ACC112 (cell line): ENCODE measurements at regions not wholly inside any gene's neighbourhood (a gene's known extent, or its start where the extent isn't known, plus 50 kb on each side); places are given as distances from the start of the nearest gene placed in this dataset.
"Not testable (repeated sequence)": the region's sequence is repeated elsewhere in the genome, so short reads cannot be mapped to it uniquely, and the experiment has no call there.

Source experiments
- H2AFZ ChIP-seq: fragments of 200-600 bp; sonication (generic); one replicate; pipeline ENCODE4 v1.6.0; 2017; ENCODE audit warnings: antibody characterized with exemption, low read length; ENCODE audit not compliant: unreplicated experiment
- H3K27ac ChIP-seq: fragments of 200-600 bp; sonication (generic); 2 replicates; pipeline ENCODE4 v1.5.1; 2014; ENCODE audit warnings: low read depth, mild to moderate bottlenecking, antibody characterized with exemption, low read length, moderate library complexity
- H3K27me3 ChIP-seq: fragments of 200-600 bp; sonication (generic); 2 replicates; pipeline ENCODE4 v1.6.1; 2014; ENCODE audit warnings: mild to moderate bottlenecking, antibody characterized with exemption, low read length, moderate library complexity, mixed read lengths; ENCODE audit not compliant: insufficient read depth
- H3K36me3 ChIP-seq: fragments of 200-600 bp; sonication (generic); 2 replicates; pipeline ENCODE4 v1.6.1; 2016; ENCODE audit warnings: mild to moderate bottlenecking, antibody characterized with exemption, low read length, moderate library complexity, mixed read lengths; ENCODE audit not compliant: insufficient read depth
- H3K4me1 ChIP-seq: fragments of 200-600 bp; sonication (generic); one replicate; pipeline ENCODE4 v1.6.1; 2016; ENCODE audit warnings: low read length, mixed read lengths; ENCODE audit not compliant: insufficient read depth, unreplicated experiment, control insufficient read depth
- H3K4me3 ChIP-seq: fragments of 200-600 bp; sonication (generic); 2 replicates; pipeline ENCODE4 v1.5.1; 2014; ENCODE audit warnings: mild to moderate bottlenecking, low read depth, low read length
- H3K79me2 ChIP-seq: fragments of 200-600 bp; sonication (generic); one replicate; pipeline ENCODE4 v1.6.0; 2016; ENCODE audit warnings: low read length; ENCODE audit not compliant: control insufficient read depth, unreplicated experiment, insufficient read depth

DNA sequence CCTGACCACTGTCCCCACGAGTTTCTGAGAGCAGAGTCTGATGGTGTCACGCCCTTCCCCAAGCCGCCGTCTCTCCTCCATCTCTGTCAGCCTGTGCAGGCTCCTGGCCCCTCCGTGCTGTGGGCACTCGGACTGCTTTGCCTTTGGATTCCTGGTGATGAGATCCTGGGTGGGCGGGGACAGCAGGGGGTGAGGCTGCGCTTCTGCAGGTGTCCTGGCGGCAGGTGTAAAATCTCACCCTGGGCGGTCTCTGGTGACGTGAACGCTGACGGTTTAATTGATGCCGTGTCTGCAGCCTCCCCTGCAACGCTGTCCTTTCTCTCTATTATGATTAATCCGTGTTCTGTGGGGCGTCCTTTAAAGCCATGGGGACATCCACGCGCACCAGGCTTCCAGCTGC lies 148.0 kb downstream of the LAT start:
- H3K79me2 ChIP-seq, H3K4me1 ChIP-seq, H3K4me3 ChIP-seq, H3K36me3 ChIP-seq, H3K27me3 ChIP-seq, H2AFZ ChIP-seq, H3K27ac ChIP-seq: not testable (repeated sequence)

DNA sequence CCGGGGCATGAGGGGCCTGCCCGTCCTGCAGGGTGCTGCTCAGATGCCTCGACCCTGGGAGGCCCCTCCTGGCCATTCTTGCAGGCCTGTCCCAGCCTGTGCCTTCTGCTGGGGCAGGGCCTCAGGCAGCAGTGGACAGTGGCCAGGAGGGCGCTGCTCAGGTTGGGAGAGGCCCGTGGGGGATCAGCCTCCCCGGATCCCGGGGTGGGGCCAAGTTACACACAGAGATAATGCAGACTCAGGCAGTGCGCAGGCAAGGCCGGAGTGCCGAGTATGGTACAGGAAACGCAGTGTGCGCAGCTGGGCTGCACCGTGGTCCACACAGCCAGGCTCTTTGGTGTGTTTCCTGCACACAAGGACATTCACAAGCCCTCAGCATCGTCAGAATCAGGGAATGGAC lies 147.6 kb downstream of the LAT start:
- not testable (repeated sequence) for H3K4me1 ChIP-seq, H3K27me3 ChIP-seq

DNA sequence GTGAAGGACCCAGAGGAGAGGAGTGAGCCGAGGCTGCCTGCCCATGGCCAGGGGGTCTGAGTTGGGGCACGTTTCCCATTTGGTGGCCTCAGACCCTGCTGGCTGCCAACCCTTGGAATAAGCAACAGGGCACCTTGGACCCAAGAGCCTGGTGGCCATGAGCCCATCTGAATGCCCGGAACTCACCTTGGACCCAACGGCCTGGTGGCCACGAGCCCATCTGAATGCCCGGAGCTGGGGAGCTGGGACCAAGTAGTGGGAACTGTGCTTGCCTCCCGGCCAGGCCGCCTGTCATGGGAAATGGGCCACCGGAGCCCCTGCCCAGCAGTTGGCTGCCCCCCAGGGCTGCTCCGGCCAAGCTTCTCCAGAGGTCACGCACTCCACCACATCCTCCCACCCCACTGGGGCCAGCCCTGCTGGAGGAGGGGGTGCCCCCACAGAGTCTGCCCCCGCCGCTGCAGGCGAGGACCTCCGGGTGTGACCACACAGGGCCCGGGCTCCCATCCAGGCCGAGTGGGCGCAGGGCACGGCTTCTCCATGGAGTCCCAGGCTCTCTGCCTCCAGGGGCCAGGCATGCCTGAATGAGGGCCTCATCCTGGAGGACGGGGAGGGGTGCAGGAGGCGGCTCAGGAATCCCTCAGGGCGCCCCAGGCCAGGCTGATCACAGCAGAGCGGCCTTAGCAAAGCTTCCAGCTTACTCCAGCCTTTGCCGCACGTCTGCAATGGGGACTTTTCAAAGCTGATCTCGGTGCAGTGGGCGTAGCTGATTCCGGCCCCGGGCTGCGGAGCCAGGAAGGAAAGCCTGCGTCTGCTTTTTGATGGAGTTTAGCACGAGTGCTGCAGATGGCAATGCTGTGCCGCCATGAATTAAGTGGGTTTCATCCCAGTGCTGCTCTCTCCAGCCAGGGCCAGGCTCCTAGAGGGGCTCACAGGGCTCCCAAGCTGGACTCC lies 146.3 kb downstream of the LAT start:
- H3K4me1 ChIP-seq, H2AFZ ChIP-seq, H3K79me2 ChIP-seq, H3K27ac ChIP-seq, H3K4me3 ChIP-seq, H3K36me3 ChIP-seq, H3K27me3 ChIP-seq: not testable (repeated sequence)

More for the DNA sequence above, 147.6 kb downstream of the LAT start:
- H2AFZ ChIP-seq, H3K4me3 ChIP-seq, H3K79me2 ChIP-seq, H3K36me3 ChIP-seq, H3K27ac ChIP-seq: not testable (repeated sequence)

DNA sequence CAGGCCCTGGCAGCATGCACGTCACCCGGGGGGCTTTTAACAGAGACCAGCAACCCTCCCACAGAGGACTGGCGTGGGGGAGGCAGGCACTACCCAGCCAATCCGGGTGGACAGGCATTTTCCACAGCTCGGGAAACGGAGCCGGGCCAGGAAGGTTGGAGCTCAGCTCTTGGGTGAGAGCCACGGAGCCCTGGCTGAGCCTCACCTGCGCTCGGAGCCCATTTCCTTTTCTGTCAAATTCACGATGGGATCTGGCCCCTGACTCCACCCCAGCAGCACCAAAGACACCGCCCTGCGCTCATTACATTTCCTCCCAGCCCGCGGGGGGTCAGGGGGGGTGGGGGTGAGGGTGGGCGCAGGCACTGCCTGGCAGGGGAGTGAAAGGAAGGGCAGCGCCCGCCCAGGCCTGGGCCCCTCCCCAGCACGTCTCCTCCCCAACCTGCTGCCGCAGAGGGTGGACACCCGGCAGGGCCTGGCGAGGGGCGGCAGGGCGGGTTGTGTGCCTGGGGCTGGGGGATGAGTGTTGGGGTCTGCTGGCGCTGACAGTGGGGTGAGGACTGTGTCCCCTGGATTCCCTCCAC lies 145.4 kb downstream of the LAT start:
- not testable (repeated sequence) for H3K36me3 ChIP-seq, H3K27ac ChIP-seq, H3K4me1 ChIP-seq, H3K79me2 ChIP-seq, H2AFZ ChIP-seq, H3K4me3 ChIP-seq, H3K27me3 ChIP-seq

DNA sequence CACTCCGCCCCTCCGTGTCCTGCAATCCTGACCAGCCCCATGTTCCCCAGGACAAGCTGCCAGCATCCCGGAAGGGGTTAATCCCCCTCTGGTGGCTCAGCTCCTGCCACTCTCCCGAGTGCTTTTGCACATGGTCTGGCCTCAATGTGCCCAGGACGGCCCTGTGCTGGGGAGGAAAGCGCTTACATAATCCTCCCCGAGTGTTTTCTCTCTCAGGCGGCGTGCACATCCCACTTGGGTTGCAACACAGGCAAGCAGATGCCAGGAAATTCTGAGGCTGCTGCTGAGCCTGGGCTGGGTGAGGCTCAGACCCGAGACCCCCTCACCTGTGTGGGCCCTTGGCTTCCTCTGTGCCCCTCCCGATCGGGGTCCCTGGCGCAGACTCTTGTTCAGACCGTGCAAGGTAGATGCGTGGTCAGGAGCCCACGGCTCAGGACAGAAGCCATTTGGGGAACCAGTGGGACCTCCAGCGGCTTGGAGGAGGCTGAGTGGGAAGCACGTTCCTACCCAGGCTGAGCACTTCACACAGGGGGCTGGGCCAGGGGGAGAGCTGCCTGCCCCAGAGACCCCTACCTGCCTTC lies 144.7 kb downstream of the LAT start:
- not testable (repeated sequence) for H3K4me3 ChIP-seq

DNA sequence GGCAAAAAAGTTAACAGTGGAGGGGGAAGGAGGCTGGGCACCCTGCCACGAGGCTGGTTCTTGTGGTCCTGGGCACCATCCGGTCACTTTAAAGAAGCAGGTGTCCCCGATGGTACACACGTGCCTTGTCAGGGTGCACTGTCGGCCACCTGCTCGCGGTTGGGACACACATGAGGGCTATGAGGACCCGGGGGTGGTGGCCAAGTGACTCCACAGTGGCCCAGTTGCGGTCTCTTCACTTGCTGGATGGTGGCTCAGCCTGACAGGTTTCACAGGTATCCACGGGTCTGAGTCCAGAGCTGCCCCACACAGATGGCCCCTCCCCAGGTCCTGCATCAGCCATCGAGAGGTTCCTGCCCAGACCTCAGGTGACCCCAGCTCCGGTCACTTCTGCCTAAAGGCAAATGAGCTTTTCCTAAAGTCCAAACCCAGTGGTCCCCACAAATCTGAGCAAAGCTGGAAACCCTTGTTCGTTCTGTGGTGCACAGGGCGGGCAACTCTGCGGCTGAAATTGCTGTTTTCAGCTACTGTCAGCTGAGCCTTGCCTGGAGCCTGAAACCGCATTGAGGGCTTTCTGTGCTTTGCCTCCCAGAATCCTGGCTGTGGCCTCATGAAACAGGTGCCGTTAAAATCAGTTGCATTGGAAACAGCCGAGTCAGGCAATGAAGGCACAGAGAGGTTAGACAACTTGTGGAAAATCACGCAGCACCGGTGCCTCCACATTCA lies 144.0 kb downstream of the LAT start:
- not testable (repeated sequence) for H3K4me3 ChIP-seq, H3K27me3 ChIP-seq, H2AFZ ChIP-seq, H3K79me2 ChIP-seq, H3K27ac ChIP-seq, H3K4me1 ChIP-seq, H3K36me3 ChIP-seq

More for the DNA sequence above, 144.7 kb downstream of the LAT start:
- not testable (repeated sequence) for H3K27me3 ChIP-seq, H3K79me2 ChIP-seq, H3K36me3 ChIP-seq, H2AFZ ChIP-seq, H3K27ac ChIP-seq, H3K4me1 ChIP-seq

DNA sequence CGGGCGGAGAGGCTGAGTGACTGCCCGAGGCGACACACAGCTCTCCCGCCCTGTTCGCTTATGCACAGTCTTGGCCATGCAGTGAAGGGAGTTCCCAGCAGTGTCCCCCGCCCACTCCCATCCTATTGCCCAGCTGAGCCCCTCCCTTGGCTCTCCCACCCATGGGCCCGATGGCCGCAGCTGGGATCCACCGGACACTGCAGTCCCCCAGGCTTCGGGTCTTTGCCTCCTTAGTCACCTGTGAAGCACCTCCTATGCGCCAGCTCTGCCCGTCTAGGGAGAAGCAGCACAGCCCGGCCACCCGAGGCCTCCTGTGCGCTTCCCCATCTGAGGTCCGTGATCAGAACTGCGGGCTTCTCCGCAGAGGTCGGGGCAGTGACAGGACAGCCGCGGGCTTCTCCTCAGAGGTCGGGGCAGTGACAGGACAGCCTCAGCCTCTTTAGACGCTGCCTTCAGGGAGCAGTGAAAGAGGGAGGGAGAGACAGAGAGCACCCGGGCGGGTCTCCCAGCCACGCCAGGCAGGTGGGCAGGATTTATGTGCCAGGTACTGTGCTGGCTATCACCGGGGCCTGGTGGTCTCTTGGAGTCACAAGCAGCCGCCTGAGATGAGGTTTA lies 143.1 kb downstream of the LAT start:
- H3K36me3 ChIP-seq, H3K4me1 ChIP-seq, H3K4me3 ChIP-seq, H3K27ac ChIP-seq, H2AFZ ChIP-seq, H3K27me3 ChIP-seq, H3K79me2 ChIP-seq: not testable (repeated sequence)

DNA sequence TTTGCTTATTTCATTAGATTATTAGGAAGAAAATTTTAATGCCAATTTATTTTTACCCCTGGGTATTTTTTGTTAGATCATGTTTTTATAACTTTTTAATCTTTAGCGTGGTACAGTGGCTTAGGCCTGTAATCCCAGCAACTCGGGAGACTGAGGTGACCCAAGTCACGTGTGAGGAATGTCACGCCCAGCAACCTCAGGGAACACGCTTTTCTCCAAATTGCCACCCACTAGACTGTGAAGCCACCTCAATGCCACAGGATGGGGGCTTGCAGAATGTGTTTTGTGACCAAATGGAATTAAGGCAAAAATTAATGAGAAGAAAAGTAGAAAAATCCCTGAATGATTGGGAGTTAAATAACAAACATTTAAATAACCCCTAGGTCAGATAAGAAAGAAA lies 141.8 kb downstream of the LAT start:
- Histone ChIP-seq H3K4me3 (no peak overlapping the region), H3K79me2 (no peaks in the 10 kb centered on the region), H3K4me1 (no peaks in the 10 kb centered on the region), H2AFZ (no peak overlapping the region), H3K36me3 (no peaks in the 10 kb centered on the region), H3K27ac (no peak overlapping the region), H3K27me3 (no peaks in the 10 kb centered on the region)

DNA sequence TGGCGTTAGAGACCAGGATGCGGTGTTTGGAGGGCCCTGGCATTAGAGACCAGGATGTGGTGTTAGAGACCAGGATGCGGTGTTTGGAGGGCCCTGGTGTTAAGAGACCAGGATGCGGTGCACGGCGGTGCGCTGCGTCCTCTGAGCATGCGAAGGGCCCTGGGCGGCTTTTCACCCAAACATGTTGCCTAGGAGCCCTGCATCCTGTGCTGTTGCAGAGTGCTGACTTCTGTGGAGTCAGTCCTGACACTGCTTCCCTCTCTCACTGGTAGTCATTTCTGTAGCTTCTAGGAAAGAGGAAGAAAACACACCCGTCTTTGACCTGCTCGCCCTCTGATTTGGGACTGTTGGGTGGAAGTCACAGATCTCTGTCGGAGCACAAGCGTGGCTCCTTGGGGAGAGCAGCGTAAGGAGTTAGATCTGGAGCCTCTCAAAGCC lies 141.2 kb downstream of the LAT start:
- H3K27ac ChIP-seq: no peak overlapping the region
- H3K27me3 ChIP-seq: no peaks in the 10 kb centered on the region
- H2AFZ ChIP-seq: no peak overlapping the region
- H3K36me3 ChIP-seq: no peaks in the 10 kb centered on the region
- H3K4me1 ChIP-seq: no peaks in the 10 kb centered on the region
- H3K4me3 ChIP-seq: no peak overlapping the region
- no peaks in the 10 kb centered on the region for H3K79me2 ChIP-seq

DNA sequence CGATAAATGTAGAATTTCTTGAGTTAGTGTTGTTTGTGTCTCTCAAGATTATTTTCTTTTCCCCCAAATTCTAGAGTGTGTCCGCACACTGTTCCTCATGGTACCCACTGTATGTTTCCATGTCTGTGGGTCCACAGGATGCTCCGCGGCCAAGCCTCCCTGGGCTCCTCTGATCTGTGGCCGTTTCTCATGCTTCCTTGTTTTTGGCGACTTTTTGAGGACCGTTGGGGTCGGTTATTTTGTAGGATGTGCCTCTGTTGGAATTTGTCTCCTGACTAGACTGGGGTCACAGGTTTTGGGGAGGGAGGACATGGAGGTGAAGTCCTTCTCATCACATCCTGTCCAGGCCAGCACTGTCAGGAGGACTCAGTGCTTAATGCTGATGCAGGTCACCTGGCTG lies 140.0 kb downstream of the LAT start:
- no peaks in the 10 kb centered on the region for H3K79me2 ChIP-seq
- no peak overlapping the region for H2AFZ ChIP-seq
- no peaks in the 10 kb centered on the region for H3K27me3 ChIP-seq
- no peak overlapping the region for H3K27ac ChIP-seq
- H3K4me1 ChIP-seq: no peaks in the 10 kb centered on the region
- no peaks in the 10 kb centered on the region for H3K36me3 ChIP-seq
- H3K4me3 ChIP-seq: no peak overlapping the region
